NOMO-1 (cell line): ENCODE measurements at regions not wholly inside any gene's neighbourhood (a gene's known extent, or its start where the extent isn't known, plus 50 kb on each side); places are given as distances from the start of the nearest gene placed in this dataset.

Experiments used
- DNase-seq, 2 experiments: peaks; one replicate each; lab custom pipeline; 2025; ENCODE audit not compliant: unreplicated experiment in 2 of 2; lab: John Stamatoyannopoulos, UW

DNA sequence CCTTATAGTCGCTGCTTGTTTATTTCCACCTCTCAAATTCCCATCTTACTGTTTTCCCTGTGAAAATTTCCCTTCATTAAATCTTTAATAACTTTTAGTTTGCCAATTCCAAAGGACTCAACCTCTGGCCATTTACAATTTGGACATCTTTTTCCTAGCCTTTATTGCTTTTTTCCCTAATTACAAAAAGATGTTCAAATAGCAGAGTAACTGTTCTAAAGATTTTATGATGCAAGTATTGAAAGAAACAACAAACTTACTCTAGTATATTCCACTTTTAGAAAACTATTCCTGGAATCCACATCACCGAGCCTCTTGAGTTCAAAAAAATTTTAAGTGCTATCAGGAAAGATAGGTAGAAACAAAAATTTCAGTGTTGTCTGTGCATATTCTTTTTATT lies 174.1 kb upstream of the UBE2E2 start:
- DNase-seq = no peak

- no peak for DNase-seq
Observed at GRCh38 chr3:23035927-23036640, 167.0 kb upstream of the UBE2E2 start.

- DNase-seq = no peak
Observed at GRCh38 chr3:23036728-23037127, 166.4 kb upstream of the UBE2E2 start.

GRCh38 chr3:23038471-23038870 lies 164.7 kb upstream of the UBE2E2 start:
- DNase-seq = peak in 1 of 2 experiments; percentile 2

DNA sequence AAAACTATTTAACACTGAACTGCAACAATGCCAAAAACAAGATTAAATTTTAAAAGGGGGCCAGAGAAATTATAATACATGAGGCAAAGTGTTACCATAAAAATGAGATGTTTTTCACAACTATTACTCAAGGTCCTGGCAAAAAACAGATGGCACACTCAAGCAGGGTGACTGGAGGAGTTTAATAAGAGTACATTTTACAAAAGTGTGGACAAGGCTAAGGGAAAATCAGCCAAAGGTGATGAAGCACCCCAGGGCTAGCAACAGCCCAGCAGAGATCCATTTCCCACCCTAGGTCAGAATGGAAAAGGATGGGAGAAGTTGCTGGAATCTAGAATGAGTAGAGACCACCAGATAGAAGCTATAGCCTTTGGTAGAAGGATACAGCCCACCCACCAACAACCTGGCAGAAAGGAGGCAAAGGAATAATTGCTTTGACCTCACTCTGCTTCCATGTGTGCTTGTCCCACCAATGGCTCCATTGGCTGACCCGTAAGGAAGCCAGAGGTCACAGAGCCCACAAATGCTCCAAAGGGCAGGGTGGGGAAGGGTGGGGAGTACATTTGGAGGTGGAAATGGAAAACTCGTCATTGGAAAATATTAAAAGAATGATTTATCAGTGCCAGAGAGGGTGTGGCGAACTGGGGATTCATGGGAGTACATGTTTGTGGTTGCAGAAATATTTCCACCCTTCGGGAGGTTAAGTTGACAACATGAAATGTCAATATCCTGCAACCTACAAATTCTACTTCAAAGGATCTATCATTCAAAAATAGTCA lies 161.0 kb upstream of the UBE2E2 start:
- no peak for DNase-seq

- no peak for DNase-seq
Observed at GRCh38 chr3:23044463-23044862, 158.7 kb upstream of the UBE2E2 start.

DNA sequence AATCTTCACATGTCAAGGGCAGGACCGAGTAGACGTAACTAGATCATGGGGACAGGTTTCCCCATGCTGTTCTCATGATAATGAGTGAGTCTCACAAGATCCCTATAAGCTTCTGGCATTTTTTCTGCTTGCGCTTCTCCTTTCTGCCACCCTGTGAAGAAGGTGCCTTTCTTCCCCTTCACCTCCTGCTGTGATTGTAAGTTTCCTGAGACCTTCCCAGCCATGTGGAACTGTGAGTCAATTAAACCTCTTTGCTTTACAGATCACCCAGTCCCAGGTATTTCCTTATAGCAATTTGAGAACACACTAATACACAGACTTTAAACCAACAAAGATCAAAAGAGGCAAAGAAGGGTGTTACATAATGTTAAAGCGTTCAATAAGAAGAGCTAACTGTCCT lies 156.6 kb upstream of the UBE2E2 start:
- DNase-seq = no peak

GRCh38 chr3:23051240-23052140 lies 151.6 kb upstream of the UBE2E2 start:
- no peak for DNase-seq

DNA sequence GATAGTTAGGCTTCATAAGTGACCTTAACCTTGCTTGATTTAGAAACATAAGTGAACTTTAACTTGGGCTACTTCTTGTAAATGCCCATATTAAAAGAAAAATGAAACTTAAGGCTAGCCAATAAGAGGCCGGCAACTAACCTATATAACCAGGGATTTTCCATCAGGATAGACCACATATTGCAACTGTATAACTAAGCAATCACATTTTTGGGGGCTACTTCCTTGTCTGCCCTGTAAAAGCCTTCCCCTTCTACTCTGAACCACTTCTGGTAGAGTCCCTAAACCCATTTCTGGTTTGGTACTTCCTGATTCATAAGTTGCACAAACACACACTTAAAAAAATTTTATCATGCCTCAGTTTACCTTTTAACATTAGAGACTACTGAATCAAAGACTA lies 150.9 kb upstream of the UBE2E2 start:
- DNase-seq = no peak

- DNase-seq = no peak
Observed at GRCh38 chr3:23052620-23053019, 150.5 kb upstream of the UBE2E2 start.

DNA sequence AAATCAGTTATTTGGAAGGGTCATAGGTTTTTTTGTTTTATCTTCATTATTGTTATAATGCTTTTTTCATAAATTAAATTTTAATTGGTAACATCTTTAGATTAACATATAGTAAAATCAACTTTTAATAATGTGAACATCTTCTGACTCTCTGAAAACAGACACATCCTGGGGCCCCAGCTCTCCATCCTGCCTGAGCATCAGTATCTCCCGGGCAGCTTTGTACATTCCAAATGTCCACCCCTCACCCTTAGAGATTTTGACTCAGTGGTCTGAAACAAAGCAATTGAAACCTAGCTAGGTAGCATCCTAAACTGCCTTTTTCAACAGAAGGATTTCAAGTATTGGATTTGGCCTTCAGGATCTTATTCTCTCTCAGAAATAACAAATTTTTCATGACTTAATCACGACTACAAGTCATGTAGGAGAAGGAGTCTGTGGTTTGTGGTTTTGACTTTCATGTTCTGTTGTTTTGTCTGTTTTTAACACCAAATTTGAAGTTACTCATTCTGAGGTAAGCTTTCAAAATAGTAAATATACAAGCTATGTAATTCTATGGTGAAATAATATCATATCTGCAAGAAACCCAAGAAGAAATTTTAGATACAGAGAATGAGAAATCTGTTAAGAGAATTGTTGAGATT lies 147.3 kb upstream of the UBE2E2 start:
- no peak for DNase-seq

- no peak for DNase-seq
Observed at GRCh38 chr3:23062582-23062981, 140.5 kb upstream of the UBE2E2 start.

- DNase-seq = no peak
Observed at GRCh38 chr3:23062982-23063381, 140.1 kb upstream of the UBE2E2 start.

DNA sequence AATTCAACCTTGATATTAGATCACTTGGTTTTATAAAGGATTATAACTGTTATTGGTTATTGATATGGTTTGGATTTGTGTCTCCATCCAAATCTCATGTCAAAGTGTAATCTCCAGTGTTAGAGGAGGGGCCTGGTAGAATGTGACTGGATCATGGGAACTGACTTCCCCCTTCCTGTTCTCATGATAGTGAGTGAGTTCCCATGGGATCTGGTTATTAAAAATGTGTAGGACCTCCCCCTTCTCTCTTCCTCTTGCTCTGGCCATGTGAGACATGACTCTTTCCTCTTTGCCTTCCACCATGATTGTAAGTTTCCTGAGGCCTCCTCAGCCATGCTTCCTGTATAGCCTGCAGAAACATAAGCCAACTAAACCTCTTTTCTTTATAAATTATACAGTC lies 136.0 kb upstream of the UBE2E2 start:
- no peak for DNase-seq

GRCh38 chr3:23068016-23068728 lies 135.0 kb upstream of the UBE2E2 start:
- peak in 1 of 2 experiments; percentile 42 for DNase-seq

GRCh38 chr3:23071296-23071695 lies 131.8 kb upstream of the UBE2E2 start:
- no peak for DNase-seq

DNA sequence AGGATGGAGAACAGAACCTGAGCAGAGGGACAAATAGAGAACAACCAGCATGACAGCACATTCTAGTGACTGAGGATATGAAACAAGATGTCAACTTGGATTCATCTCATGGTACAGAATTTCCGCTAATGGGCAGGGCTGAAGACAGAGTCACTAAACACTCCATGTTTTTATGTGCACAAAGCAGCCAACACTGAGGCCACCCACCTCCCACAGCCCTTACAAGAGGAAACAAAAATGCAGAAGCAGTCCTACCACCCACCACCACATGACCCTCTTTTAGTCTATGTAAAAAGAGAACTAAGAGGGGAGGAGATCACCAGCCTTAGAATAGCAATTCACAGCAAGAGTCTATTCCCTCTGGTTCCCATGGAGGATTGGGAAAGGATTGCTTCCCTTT lies 131.4 kb upstream of the UBE2E2 start:
- DNase-seq = peak; percentile 68 to 71

DNA sequence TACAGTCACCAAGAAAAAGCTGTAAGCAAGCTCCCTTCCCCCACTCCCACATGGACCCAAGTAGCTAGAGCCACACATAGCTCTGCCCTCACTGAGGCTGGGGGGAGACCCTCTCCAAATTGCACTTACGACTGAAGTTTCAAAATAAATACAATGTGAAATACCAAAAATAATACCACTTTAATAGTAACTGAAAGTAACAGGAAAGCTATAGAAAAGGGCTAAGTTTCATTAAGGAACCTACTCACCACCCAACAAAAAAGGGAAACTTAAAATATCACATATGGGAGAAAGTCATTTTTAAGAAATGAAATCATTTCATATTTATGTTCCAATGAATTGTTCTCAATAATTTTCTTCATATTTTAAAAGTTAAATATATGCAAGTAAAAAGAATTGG lies 130.4 kb upstream of the UBE2E2 start:
- DNase-seq = peak in 1 of 2 experiments; percentile 22

DNA sequence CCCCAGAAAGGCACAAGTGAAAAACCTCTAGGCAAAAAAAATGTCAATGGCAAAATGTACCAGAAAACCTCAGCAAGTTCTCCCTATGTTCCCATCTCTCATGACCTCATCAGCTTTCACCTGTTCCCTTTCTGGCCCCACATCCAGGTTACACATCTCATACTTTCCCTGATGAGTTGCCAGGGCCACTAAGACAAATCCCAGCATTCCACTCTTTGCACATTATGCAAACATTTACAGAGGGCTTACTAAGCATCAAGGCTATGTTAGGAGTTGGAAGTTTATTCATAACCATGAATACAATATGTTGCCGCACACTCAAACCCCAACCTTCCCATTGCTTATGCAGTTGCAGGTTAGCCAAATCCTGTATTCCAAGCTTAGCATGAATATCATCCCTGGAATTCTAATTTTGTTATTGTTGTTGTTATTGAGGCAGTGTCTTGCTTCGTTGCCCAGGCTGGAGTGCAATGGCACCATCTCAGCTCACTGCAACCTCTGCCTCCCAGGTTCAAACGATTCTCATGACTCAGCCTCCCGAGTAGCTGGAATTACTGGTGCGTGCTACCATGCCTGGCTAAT lies 129.3 kb upstream of the UBE2E2 start:
- no peak for DNase-seq

GRCh38 chr3:23075496-23075895 lies 127.6 kb upstream of the UBE2E2 start:
- no peak for DNase-seq
